SK-N-SH (cell line): ENCODE measurements at regions not wholly inside any gene's neighbourhood (a gene's known extent, or its start where the extent isn't known, plus 50 kb on each side); places are given as distances from the start of the nearest gene placed in this dataset.

Experiments used
- CTCF ChIA-PET: fragments of 300-600, 350-600 bp; formaldehyde crosslinking; extraction: SDS; loops from one replicate; lab custom pipeline; 2021; lab: Yijun Ruan, JAX
- POLR2A ChIA-PET: fragments of 350-600 bp; sonication (Branson Sonifier 250); formaldehyde crosslinking; extraction: SDS; loops from one replicate; lab custom pipeline; 2020; ENCODE audit warnings: antibody characterized with exemption, inconsistent platforms; lab: Yijun Ruan, JAX
- DNase-seq: peaks from one replicate; pipeline ENCODE4 v3.0.0; 2012
- H2AFZ ChIP-seq: fragments of 200-600 bp; sonication (generic); 2 replicates; pipeline ENCODE4 v1.8.1; 2016; ENCODE audit warnings: antibody characterized with exemption, mild to moderate bottlenecking, low read depth
- H3F3A ChIP-seq: fragments of 200-600 bp; sonication (generic); replicated peaks from 2 replicates; pipeline ENCODE3; 2016; ENCODE audit warnings: antibody characterized with exemption, mild to moderate bottlenecking; ENCODE audit not compliant: insufficient read depth
- H3K27ac ChIP-seq, 2 experiments: fragments of 200-500 bp in 1 of 2; fragments of 200-600 bp in 1 of 2; sonication (Bioruptor generic) in 1 of 2; sonication (generic), shearing (Covaris generic) in 1 of 2; 2 replicates each; pipeline versions ENCODE4 v1.5.1 to v1.6.1; 2014 to 2016; ENCODE audit warnings: low read depth in 2 of 2, inconsistent platforms in 1 of 2, low read length in 1 of 2, mild to moderate bottlenecking in 1 of 2, mixed read lengths in 1 of 2
- H3K27me3 ChIP-seq: fragments of 200-600 bp; sonication (generic), shearing (Covaris generic); 2 replicates; pipeline ENCODE4 v1.6.1; 2016; ENCODE audit warnings: mixed run types; ENCODE audit not compliant: insufficient read depth
- H3K36me3 ChIP-seq, 2 experiments: fragments of 200-500 bp in 1 of 2; fragments of 200-600 bp in 1 of 2; sonication (Bioruptor generic) in 1 of 2; sonication (generic) in 1 of 2; replicated peaks in 1 of 2; 2 replicates each; pipeline versions ENCODE3 to v1.5.1; 2014 to 2016; ENCODE audit warnings: low read length in 1 of 2, mild to moderate bottlenecking in 1 of 2; ENCODE audit not compliant: insufficient read depth in 2 of 2, control insufficient read depth in 1 of 2
- H3K4me1 ChIP-seq, 2 experiments: fragments of 200-500 bp in 1 of 2; fragments of 200-600 bp in 1 of 2; sonication (Bioruptor generic) in 1 of 2; sonication (generic), shearing (Covaris generic) in 1 of 2; 2 replicates each; pipeline versions ENCODE4 v1.5.1 to v1.6.1; 2014 to 2016; ENCODE audit warnings: low read depth in 1 of 2, low read length in 1 of 2, mixed run types in 1 of 2; ENCODE audit not compliant: insufficient read depth in 2 of 2, control insufficient read depth in 1 of 2
- H3K4me2 ChIP-seq: fragments of 200-600 bp; sonication (generic), shearing (Covaris generic); 2 replicates; pipeline ENCODE4 v1.6.1; 2017; ENCODE audit warnings: mixed run types
- H3K4me3 ChIP-seq, 2 experiments: fragments of 200-500 bp in 1 of 2; fragments of 200-600 bp in 1 of 2; sonication (Bioruptor generic) in 1 of 2; sonication (generic), shearing (Covaris generic) in 1 of 2; 2 replicates each; pipeline versions ENCODE4 v1.5.1 to v1.8.1; 2014 to 2016; ENCODE audit warnings: low read depth in 2 of 2, inconsistent platforms in 1 of 2, low read length in 1 of 2, mild to moderate bottlenecking in 1 of 2, mixed read lengths in 1 of 2, moderate library complexity in 1 of 2
- H3K79me2 ChIP-seq: fragments of 200-600 bp; sonication (generic); 2 replicates; pipeline ENCODE4 v1.8.1; 2017; ENCODE audit warnings: mild to moderate bottlenecking; ENCODE audit not compliant: insufficient read depth
- H3K9ac ChIP-seq: fragments of 200-600 bp; sonication (generic); 2 replicates; pipeline ENCODE4 v1.6.1; 2017; ENCODE audit warnings: mixed run types
- H3K9me2 ChIP-seq: fragments of 200-600 bp; sonication (generic); 2 replicates; pipeline ENCODE4 v1.6.1; 2017; ENCODE audit warnings: mixed run types
- H3K9me3 ChIP-seq: fragments of 200-600 bp; sonication (generic); 2 replicates; pipeline ENCODE4 v1.6.1; 2017; ENCODE audit warnings: mixed run types, mild to moderate bottlenecking, moderate library complexity
- H4K20me1 ChIP-seq: fragments of 200-600 bp; sonication (generic); 2 replicates; pipeline ENCODE4 v1.6.1; 2017; ENCODE audit warnings: mild to moderate bottlenecking, mixed run types; ENCODE audit not compliant: insufficient read depth
- EP300 ChIP-seq, 2 experiments: IDR thresholded peaks; 2 replicates each; pipeline versions ENCODE4 v1.4.0 to v1.6.1; 2012; ENCODE audit warnings: borderline replicate concordance in 1 of 2, low read depth in 1 of 2, low read length in 1 of 2
- FOSL2 ChIP-seq: IDR thresholded peaks from 2 replicates; pipeline ENCODE4 v1.4.0; 2012; ENCODE audit warnings: low read depth, mild to moderate bottlenecking, moderate library complexity, borderline replicate concordance
- FOXM1 ChIP-seq: IDR thresholded peaks from 2 replicates; pipeline ENCODE4 v1.4.0; 2012; ENCODE audit warnings: low read depth, mild to moderate bottlenecking
- GABPA ChIP-seq: IDR thresholded peaks from 2 replicates; pipeline ENCODE4 v1.4.0; 2012; ENCODE audit warnings: low read depth, mild to moderate bottlenecking
- GATA2 ChIP-seq: sonication (generic); formaldehyde crosslinking; IDR thresholded peaks from 2 replicates; pipeline ENCODE4 v1.5.0; 2020; ENCODE audit warnings: mild to moderate bottlenecking, missing genetic modification reagents
- MEF2A ChIP-seq: IDR thresholded peaks from 2 replicates; pipeline ENCODE4 v1.4.0; 2012; ENCODE audit warnings: low read depth, borderline replicate concordance
- NRF1 ChIP-seq: IDR thresholded peaks from 2 replicates; pipeline ENCODE4 v1.6.1; 2012; ENCODE audit warnings: low read depth, mild to moderate bottlenecking, low read length
- RAD21 ChIP-seq: IDR thresholded peaks from 2 replicates; pipeline ENCODE4 v1.6.1; 2012; ENCODE audit warnings: mild to moderate bottlenecking, low read length
- RFX5 ChIP-seq: IDR thresholded peaks from 2 replicates; pipeline ENCODE4 v1.6.1; 2012; ENCODE audit warnings: mild to moderate bottlenecking, improper control_type of control experiment, low read length
- USF2 ChIP-seq: fragments of 150-350 bp; IDR thresholded peaks from 2 replicates; pipeline ENCODE4 v1.6.1; 2017; ENCODE audit warnings: antibody characterized with exemption, low read length, low read depth, borderline replicate concordance
- YY1 ChIP-seq: IDR thresholded peaks from 2 replicates; pipeline ENCODE4 v1.4.0; 2012; ENCODE audit warnings: low read depth, mild to moderate bottlenecking
- WGBS: methylation state at CpG from one replicate; pipeline ENCODE4 v1.1.6; 2017; ENCODE audit warnings: low lambda C conversion rate; 5-methylcytosine and 5-hydroxymethylcytosine counted together
- TF ChIP-seq, protein P1 (sequence below): fragments of 150-350 bp; IDR thresholded peaks from 2 replicates; pipeline ENCODE4 v1.6.1; 2016; ENCODE audit warnings: mild to moderate bottlenecking, low read depth, low read length
- TF ChIP-seq, protein P2 (sequence below): IDR thresholded peaks from 2 replicates; pipeline ENCODE4 v1.4.0; 2012; ENCODE audit warnings: low read depth, borderline replicate concordance

GRCh38 chr12:88375306-88376305 is 204.7 kb downstream of the KITLG start:
- no peaks in the 10 kb centered on the region for H3K79me2 ChIP-seq
- CTCF ChIA-PET, result interaction anchor here (0.9 kb wide), 2 partner anchors 10 to 43 kb away, joined by 3 to 4 read pairs; no protein-coding TSS in a partner anchor
- no peak for DNase-seq
- POLR2A ChIA-PET, result no interaction called here
- H4K20me1 ChIP-seq, result no peaks in the 10 kb centered on the region
- no peaks in the 10 kb centered on the region for H3K27me3 ChIP-seq
- WGBS, result 93% methylated on average over 5 of the region's 6 CpGs
- no peak overlapping the region for H2AFZ ChIP-seq
- no peak overlapping the region for H3K4me3 ChIP-seq
- no peaks in the 10 kb centered on the region for H3K9me3 ChIP-seq
- peaks cover 0 to 18% of the 10 kb centered on the region in 2 experiments for H3K36me3 ChIP-seq
- no peak overlapping the region for H3K4me2 ChIP-seq
- no peaks in the 10 kb centered on the region for H3F3A ChIP-seq
- no peak overlapping the region for H3K27ac ChIP-seq
- H3K9ac ChIP-seq, result no peak overlapping the region
- no peaks in the 10 kb centered on the region for H3K9me2 ChIP-seq
- TF ChIP-seq GATA2 (CRISPR knock-in tag), result no peak
- no peak for TF ChIP-seq RFX5
- TF ChIP-seq FOXM1, result no peak
- TF ChIP-seq YY1, result no peak
- TF ChIP-seq, protein P1, sequence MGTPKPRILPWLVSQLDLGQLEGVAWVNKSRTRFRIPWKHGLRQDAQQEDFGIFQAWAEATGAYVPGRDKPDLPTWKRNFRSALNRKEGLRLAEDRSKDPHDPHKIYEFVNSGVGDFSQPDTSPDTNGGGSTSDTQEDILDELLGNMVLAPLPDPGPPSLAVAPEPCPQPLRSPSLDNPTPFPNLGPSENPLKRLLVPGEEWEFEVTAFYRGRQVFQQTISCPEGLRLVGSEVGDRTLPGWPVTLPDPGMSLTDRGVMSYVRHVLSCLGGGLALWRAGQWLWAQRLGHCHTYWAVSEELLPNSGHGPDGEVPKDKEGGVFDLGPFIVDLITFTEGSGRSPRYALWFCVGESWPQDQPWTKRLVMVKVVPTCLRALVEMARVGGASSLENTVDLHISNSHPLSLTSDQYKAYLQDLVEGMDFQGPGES, result no peak
- TF ChIP-seq, protein P2, sequence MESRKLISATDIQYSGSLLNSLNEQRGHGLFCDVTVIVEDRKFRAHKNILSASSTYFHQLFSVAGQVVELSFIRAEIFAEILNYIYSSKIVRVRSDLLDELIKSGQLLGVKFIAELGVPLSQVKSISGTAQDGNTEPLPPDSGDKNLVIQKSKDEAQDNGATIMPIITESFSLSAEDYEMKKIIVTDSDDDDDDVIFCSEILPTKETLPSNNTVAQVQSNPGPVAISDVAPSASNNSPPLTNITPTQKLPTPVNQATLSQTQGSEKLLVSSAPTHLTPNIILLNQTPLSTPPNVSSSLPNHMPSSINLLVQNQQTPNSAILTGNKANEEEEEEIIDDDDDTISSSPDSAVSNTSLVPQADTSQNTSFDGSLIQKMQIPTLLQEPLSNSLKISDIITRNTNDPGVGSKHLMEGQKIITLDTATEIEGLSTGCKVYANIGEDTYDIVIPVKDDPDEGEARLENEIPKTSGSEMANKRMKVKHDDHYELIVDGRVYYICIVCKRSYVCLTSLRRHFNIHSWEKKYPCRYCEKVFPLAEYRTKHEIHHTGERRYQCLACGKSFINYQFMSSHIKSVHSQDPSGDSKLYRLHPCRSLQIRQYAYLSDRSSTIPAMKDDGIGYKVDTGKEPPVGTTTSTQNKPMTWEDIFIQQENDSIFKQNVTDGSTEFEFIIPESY, result no peak
- TF ChIP-seq USF2, result no peak
- TF ChIP-seq MEF2A, result no peak
- no peak for TF ChIP-seq NRF1
- no peak for TF ChIP-seq GABPA
- TF ChIP-seq RAD21, result no peak
- TF ChIP-seq EP300 (IDR thresholded peaks at IDR 0.05; ENCODE audit: borderline replicate concordance in 1 of 2, low read depth in 1 of 2, low read length in 1 of 2), result no peak
- TF ChIP-seq FOSL2, result no peak
- H3K4me1 ChIP-seq, result no peaks in the 10 kb centered on the region
